ENCODE measurements at regions not wholly inside any gene's neighbourhood (a gene's known extent, or its start where the extent isn't known, plus 50 kb on each side); places are given as distances from the start of the nearest gene placed in this dataset.

DNA sequence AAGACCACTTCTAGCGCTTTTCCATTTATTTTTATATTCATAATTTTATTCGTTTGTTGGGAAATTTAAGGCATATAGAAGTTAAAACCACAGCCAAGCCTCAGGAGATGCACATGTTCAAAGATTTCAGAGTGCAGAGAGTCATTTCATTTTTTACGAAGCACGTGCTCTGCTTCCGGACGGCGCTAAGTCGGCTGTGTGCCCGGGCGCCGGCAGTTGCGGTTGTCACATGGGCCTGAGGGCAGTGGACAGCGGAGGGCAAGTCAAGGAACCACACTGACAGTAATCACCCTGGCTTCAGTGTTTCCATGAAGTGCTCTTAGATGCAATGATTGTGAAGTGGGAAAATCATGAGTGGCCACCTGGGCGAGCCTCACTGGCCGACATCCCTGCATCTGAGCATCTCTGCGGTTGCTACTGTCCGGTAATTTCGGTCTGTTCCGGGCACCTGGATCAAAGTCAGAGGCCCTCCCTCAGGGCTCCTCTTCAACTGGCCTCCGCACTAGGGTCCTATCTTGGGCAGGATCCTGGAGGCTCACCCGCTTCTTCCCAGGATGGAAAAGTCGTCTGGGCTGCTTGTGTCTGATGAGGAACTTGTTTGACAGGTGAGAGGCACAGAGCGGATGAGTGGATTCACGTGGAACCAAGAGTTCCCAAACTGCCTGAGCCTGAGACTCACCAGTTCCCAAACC is 90.8 kb downstream of the DACT2 start:
- no peak for DNase-seq (ENCODE audit: low spot score)
- FAIRE-seq, result no peak

DNA sequence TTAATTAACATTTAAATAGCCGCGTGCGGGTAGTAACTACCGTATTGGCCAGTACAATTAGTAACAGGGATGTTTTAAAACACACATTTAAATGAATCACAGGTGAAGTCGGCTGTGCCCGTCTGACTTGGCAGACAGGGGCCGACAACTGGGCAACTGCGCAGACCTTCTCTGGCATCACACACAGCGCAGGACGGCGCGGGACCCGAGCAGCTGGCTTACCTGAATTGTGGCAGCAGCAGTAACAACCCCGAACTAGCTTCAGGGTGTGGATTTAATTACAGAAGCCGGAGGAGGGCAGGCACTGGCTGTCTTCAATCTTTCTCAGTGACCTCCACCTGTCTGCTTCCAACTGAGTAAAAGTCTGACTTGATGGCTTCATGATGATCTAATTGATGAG is 91.7 kb downstream of the DACT2 start:
- DNase-seq (ENCODE audit: low spot score) (no peak), FAIRE-seq (no peak)

- DNase-seq (ENCODE audit: low spot score) (peak; percentile 58), FAIRE-seq (no peak)
Observed at GRCh38 chr6:168226902-168227318, 92.7 kb downstream of the DACT2 start.

DNA sequence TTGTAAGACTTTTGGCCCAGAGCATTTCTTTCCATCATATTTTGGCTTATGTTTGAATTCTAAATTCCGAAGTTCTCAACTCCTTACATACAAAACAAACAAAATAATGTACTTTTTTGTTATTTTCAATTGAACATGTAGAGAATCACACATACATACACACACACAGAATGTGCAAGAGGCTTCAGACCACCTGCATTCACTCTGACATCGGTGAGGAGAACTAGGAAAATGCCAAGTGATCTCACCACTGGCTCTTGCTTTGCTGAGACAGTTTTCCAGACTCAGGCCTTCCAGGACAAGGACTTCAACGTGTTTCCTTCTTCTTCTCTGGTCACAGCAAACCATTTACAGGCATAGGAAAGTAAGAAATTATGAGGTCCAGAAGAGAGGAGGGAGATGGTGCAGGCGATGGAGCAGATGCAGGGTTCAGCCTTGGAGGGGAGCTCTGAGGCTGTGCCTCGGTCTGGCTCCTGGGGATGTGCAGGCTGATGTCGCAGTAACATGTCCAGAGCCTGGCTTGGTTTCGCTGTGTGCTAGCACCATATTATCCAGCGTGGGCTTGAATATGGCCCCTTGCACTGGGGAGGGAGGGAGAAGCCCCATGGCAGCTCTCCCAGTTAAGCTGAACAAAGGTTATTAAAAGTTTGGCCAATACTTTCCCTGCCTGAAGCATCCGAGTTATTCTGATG is 93.4 kb downstream of the DACT2 start:
- DNase-seq (ENCODE audit: low spot score) (no peak), FAIRE-seq (no peak)

- DNase-seq (ENCODE audit: low spot score) (no peak), FAIRE-seq (no peak)
Observed at GRCh38 chr6:168225471-168225911, 94.1 kb downstream of the DACT2 start.

GRCh38 chr6:168223755-168224154 is 95.8 kb downstream of the DACT2 start:
- FAIRE-seq (no peak), DNase-seq (ENCODE audit: low spot score) (no peak)

- FAIRE-seq (no peak), DNase-seq (ENCODE audit: low spot score) (no peak)
Observed at GRCh38 chr6:168223150-168223549, 96.4 kb downstream of the DACT2 start.

- DNase-seq (ENCODE audit: low spot score), result no peak
- no peak for FAIRE-seq
Observed at GRCh38 chr6:168222115-168223043, 97.2 kb downstream of the DACT2 start.

DNA sequence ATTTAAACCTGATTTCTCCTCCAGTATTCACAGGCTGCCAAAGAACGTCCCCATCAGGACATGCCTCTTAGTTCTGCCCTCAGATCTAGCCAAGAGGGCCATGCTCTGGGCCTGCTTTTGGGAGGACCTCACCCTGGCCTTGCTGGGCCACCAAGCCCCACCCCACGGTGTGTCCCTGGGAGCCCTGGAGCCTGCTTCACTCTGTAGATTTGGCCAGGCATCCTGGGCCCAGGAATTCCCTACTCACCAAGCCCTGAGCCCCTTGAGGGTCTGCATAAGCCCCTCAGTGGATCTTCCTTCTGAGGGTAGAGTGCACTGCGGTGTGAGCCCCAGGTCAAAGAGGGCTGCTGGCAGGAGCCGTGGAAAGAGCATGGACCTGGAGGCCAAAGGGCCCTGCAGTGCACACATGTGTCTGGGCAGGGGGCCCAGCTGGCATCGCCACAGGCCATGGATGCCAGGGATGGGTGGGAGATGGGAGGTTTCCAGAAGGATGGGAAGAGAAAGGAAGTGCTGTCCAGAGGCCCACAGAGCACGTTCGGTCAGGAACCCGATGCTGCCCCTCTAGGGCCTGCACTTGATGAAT is 98.0 kb downstream of the DACT2 start:
- no peak for DNase-seq (ENCODE audit: low spot score)
- FAIRE-seq, result no peak

- FAIRE-seq (no peak), DNase-seq (ENCODE audit: low spot score) (no peak)
Observed at GRCh38 chr6:168221000-168221399, 98.6 kb downstream of the DACT2 start.

DNA sequence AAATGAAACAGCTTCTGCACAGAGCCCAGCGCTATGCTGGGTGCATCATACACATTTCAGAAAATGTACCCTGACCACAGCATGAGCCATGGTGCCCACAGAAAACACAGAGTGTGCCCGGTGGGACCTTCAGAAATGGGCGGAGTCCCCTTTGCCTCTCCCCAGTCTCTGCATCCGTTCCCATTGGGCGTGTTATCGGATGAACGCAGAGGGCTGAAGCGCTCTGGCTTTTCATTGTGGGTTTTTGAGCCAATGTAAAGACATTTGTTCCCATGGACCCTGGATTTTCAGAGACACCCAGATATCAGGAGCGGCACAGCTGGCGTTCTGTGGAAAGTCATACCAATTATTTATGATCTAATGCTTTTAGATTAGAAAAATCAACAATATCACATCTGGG is 99.8 kb downstream of the DACT2 start:
- no peak for FAIRE-seq
- no peak for DNase-seq (ENCODE audit: low spot score)

DNA sequence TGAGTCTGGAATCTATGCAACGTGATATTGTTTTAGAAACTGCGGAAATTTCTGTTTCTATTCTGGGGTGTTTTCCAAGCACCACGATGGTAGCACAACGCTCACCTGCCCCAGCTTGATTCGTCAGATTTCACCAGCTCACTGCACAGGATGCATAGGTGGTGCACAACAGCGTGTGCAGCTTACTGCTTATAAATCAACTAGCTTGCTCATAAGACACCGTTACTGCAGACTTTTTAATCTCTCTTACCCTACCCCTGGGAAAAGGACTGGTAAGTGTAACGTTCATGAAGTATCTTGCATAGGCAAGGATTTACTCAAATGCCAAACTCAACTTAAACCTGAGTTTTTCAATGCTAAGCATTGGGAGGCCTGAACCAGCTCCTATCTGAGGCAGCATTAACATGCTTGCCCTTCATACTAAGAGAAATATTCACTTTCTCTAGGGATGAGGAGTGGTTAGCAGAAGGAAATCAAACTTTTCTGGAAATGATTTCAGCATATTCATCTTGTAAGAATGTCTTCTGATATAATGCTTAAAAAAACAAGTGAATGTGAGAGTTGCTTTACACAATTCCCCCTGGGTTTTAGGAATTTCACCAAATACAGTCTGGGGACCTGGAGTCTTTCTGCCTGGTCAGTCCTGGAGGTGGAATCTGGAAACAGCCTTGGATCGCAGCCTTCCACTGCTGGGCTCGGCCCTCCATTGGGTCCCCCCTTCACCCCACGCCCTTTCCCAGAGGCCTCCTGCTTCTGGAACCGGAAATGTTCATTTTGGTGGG is 100.6 kb downstream of the DACT2 start:
- DNase-seq (ENCODE audit: low spot score), result no peak
- no peak for FAIRE-seq

- no peak for FAIRE-seq
- DNase-seq (ENCODE audit: low spot score), result no peak
Observed at GRCh38 chr6:168217880-168218537, 101.6 kb downstream of the DACT2 start.

DNA sequence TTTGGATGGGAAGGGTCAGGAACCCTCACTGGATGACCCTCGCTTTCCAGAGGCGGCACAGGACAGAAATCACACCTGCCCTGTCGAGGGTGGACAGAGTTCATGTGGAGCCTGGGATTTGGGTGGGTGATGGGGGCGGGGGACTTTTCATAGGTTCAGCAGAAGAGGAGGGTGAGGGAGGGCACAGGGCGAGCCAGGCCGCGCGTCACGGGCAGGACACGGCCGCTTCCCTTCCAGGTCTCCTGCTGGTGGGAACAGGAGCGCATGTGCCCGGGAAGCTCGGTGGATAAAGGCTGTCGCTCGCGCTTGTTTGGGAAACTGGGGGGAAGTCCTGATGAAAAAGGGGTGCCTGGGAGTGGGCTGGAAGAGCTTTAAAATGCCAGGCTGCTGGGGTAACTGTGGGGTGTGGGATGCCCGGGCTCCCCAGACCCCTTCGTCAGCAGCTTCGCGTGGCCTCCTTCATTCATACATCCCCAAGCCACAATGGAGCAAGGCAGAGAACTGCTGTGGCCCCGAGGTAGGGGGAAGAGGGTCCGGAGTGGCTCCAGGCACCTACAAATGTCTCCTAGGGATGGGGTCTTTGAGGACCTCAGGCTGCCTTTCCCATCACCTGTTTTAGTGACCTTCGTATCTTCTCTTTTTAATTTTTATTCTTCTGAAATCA is 102.2 kb downstream of the DACT2 start:
- no peak for FAIRE-seq

DNA sequence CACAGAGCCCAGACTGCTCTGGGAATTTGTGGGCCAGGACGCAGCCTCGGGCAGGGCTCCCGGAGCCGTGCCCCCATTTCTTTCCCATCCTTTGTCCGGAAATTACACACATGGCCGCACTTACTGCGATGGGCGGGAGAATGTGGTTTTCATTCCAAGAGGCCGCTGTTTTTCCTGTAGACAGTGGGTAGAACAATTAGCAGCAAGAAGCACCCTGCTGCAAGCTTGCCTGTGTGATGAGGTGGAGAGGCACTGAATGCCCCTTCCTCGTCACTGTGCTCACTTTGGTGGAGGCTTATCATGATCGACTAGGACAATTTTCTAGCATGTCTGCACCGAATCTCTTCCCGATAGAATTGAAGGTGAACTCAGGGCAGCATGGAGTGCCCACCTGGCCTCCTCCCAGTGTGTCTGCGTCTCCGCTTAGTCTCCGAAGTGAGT is 102.8 kb downstream of the DACT2 start:
- DNase-seq (ENCODE audit: low spot score) (no peak), FAIRE-seq (peak; percentile 35)

More for the DNA sequence above, 102.2 kb downstream of the DACT2 start:
- DNase-seq (ENCODE audit: low spot score), result no peak

GRCh38 chr6:168216117-168216516 is 103.5 kb downstream of the DACT2 start:
- no peak for DNase-seq (ENCODE audit: low spot score)

GRCh38 chr6:168215121-168215808 is 104.3 kb downstream of the DACT2 start:
- no peak for DNase-seq (ENCODE audit: low spot score)
- FAIRE-seq, result no peak

More at GRCh38 chr6:168216117-168216516, 103.5 kb downstream of the DACT2 start:
- FAIRE-seq, result no peak

DNA sequence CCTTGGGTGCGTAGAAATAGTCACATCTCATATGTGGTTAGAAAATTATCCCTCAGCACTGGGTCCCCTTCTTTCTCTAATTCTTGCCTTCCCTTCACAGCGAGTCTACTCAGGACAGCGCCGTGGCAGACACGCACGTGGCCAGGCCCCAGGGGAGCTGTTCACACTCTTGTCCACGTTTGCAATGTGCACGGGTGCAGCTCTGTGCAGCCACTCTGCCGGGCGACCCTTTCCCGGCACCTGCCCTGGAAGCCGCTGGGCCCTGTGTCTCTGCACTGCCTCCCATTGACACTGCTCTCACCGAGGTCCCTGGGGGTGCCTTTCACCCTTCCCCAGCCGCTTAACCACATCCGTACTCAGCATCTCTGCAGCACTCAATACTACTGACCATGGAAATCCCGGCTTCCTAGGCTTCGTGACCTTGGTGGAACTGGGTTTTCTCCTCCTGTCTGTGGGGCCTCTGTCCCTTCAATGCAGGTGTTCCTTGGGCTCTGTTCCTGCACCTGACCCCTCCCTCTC is 104.9 kb downstream of the DACT2 start:
- FAIRE-seq, result no peak

GRCh38 chr6:168213121-168213524 is 106.5 kb downstream of the DACT2 start:
- DNase-seq (ENCODE audit: low spot score), result no peak
- no peak for FAIRE-seq

More for the DNA sequence above, 104.9 kb downstream of the DACT2 start:
- DNase-seq (ENCODE audit: low spot score), result no peak

Measured in urothelium cell line (cell line).